ENCODE measurements at regions not wholly inside any gene's neighbourhood (a gene's known extent, or its start where the extent isn't known, plus 50 kb on each side); places are given as distances from the start of the nearest gene placed in this dataset.

DNA sequence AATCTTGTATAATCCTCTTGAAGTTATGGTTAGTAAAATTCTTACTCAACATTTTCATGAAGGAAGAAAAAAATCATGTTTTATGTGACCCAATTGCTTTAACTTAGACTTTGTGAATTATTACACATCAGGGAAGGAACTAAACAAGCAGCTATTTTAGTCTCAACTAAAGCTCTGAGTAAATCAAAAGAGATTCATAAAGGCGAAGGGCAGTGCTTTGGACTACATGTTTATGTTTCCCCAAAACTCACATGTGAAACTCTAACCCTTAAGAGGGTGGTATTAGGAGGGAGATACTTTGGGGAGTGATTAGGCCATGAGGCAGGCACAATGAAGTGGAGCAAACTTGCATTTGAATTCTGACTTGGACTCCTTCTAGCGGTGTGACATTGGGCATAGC is 283.7 kb upstream of the POU3F3 start:
- ChIA-PET CTCF (no interaction called here), POLR2A (no interaction called here)

DNA sequence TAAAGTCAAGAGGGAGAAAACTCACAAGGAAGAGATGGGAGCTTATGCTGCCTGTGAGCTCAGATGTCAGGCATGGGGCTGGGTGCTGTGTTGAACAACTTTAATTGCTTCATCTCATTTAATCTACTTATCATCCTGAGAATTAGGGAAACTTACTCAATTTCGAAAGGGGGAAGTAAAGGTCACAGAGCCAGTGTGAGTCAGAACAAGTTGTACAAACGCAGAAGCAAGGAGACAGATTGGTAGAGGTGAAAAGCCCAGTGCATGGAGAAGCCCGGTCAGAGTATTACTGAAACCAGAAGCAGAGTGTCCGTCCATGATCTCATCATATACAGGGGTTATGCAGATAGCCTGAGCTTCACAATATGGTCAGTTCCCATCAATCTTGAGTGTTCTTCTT is 281.1 kb upstream of the POU3F3 start:
- POLR2A ChIA-PET, result no interaction called here
- CTCF ChIA-PET, result no interaction called here

DNA sequence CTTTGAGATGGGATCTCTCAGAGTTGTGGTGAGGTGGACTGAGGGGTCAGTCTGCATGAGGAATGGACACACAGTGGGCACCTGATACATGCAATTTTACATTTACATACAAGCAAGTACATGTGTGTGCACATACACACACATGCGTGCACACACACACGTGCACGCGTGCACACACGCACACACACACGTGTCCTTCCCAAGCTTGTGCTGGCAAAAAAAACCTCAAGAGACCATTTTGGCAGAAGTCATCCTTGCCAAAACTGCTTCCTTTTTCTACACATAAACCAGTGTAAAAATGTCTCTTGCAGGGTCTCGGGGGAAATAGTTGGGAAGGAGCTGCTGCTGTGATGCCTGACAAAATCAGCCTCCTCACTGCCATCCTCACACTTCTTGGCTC is 279.5 kb upstream of the POU3F3 start:
- POLR2A ChIA-PET, result no interaction called here

GRCh38 chr2:104577143-104577542 is 276.8 kb upstream of the POU3F3 start:
- POLR2A ChIA-PET, result no interaction called here
- CTCF ChIA-PET, result no interaction called here

More for the DNA sequence above, 279.5 kb upstream of the POU3F3 start:
- CTCF ChIA-PET, result no interaction called here

- CTCF ChIA-PET, result no interaction called here
- POLR2A ChIA-PET, result no interaction called here
Observed at GRCh38 chr2:104582471-104582870, 271.4 kb upstream of the POU3F3 start.

- POLR2A ChIA-PET, result no interaction called here
- CTCF ChIA-PET, result no interaction called here
Observed at GRCh38 chr2:104583811-104584210, 270.1 kb upstream of the POU3F3 start.

DNA sequence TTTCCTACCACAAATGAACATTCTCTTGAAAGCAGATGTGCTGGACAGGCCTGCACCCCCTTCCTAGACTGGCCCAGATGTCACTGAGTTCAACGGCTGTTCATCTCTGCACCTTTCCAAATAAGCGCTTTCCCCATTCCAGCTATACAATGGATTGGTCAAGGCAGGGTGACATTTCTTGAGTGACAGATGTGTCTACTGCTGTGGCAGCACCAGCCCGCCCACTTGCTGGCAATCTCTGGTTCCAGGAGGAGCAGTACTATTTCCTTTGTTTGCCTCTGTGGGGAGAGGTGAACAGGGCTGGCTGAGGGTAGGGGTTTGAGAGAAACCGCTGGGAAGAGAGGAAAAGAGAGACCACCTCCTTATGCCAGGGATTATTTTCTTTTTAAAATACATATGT is 269.5 kb upstream of the POU3F3 start:
- CTCF ChIA-PET, result no interaction called here
- POLR2A ChIA-PET, result no interaction called here

DNA sequence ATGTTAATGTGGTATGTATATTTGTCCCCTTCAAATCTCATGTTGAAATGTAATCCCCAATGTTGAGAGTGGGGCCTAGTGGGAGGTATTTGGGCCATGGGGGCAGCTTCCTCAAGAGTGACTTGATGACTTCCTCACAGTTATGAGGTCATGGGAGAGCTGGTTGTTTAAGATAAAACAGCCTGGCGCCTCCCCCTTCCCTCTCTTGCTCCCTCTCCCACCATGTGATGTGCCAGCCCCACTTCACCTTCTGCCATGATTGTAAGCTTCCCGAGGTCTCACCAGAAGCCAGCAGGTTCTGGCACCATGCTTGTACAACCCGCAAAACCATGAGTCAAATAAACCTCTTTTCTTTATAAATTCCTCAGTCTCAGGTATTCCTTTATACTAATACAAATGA is 258.3 kb upstream of the POU3F3 start:
- ChIA-PET POLR2A (no interaction called here), CTCF (no interaction called here)

GRCh38 chr2:104597942-104598341 is 256.0 kb upstream of the POU3F3 start:
- POLR2A ChIA-PET, result no interaction called here
- CTCF ChIA-PET, result no interaction called here

DNA sequence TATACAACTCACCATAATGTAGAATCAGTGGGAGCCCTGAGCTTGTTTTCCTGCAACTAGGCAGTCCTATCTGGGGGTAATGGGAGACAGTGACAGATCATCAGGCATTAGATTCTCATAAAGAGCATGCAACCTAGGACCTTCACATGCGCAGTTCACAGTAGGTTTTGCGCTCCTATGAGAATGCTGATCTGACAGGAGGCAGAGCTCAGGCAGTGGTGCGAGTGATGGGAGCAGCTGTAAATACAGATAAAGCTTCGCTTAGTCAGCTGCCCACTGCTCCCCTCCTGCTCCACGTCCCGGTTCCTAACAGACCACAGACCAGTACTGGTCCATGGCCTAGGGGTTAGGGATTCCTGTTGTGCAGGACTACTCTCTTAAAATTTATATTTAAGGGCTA is 255.3 kb upstream of the POU3F3 start:
- ChIA-PET CTCF (no interaction called here), POLR2A (no interaction called here)

DNA sequence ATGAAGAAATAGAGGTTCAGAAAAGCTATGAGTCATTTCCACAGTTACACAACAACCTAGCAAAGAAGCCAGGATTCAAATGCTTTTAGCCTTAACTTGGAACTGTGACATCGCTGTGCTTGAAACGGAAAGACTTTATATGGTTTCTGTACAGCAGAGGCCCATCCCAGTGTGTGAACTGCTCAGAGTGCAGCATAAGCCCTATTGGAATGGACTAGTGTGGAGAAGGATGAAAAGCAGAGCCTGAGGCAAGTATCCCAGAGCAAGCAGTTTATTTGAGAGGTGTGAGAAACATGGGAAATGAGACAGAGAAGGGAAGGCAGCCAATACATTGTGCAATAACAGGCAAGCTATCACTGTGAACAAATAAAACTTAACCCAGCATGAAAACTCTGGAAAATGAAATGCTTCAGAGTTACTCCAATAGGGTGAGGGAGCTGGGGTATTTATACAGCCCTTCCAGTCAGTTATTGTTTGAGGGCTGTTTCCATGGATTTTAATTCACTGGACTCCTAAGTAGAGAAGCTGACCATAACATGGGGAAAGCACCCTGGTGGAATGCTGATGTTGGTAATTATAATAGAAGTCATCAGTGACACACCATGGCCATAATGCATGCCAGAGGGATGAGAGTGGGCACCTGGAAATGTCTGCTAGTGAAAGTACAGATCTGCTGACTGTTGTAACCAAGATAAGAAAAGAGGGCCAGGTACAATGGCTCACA is 254.0 kb upstream of the POU3F3 start:
- ChIA-PET CTCF (no interaction called here), POLR2A (no interaction called here)

- CTCF ChIA-PET, result no interaction called here
Observed at GRCh38 chr2:104606056-104606455, 247.9 kb upstream of the POU3F3 start.

DNA sequence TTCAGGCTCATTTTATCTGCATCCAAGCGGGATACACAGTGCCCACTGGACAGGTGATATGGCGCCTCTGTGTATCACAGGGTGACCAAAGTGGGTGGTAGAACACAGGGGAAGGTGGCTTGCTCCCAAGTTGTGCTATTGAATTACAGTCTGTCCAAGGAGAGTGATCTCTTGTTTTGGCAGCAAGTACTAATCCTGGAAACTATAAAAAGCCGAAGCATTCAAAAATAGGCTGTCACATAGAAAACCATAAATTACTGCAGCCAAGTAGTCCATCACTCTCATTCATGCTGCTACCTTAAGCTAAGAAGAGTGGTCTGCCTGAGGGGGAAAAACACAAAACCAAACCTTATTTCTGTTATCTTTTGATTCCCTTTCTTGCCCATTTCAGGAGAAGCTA is 237.1 kb upstream of the POU3F3 start:
- POLR2A ChIA-PET, result no interaction called here
- CTCF ChIA-PET, result no interaction called here

More at GRCh38 chr2:104606056-104606455, 247.9 kb upstream of the POU3F3 start:
- POLR2A ChIA-PET, result no interaction called here

- CTCF ChIA-PET, result no interaction called here
- POLR2A ChIA-PET, result no interaction called here
Observed at GRCh38 chr2:104620801-104621200, 233.1 kb upstream of the POU3F3 start.

DNA sequence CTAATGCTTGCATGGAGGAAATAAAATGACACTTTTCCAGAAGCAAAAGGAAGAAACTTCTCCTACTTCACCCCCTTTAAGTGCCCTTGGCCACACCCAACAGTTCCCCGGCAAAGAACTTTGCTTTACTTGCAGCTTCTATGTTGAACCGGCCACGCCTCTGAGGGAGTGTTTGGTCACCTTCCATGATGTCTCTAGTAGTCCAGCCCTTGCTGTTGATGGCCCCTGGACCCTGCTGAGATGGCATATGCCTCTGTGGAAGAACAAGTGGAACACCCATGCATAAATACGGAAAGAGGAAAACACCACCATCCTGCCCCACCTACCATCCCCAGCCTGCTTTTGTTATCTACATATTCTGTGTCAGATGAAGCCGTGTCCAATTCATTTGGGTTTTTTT is 218.3 kb upstream of the POU3F3 start:
- CTCF ChIA-PET, result no interaction called here
- POLR2A ChIA-PET, result no interaction called here

- ChIA-PET POLR2A (no interaction called here), CTCF (no interaction called here)
Observed at GRCh38 chr2:104638190-104638858, 215.6 kb upstream of the POU3F3 start.

- POLR2A ChIA-PET, result no interaction called here
- CTCF ChIA-PET, result no interaction called here
Observed at GRCh38 chr2:104638859-104639202, 215.1 kb upstream of the POU3F3 start.

- ChIA-PET CTCF (no interaction called here), POLR2A (no interaction called here)
Observed at GRCh38 chr2:104641786-104642185, 212.1 kb upstream of the POU3F3 start.

DNA sequence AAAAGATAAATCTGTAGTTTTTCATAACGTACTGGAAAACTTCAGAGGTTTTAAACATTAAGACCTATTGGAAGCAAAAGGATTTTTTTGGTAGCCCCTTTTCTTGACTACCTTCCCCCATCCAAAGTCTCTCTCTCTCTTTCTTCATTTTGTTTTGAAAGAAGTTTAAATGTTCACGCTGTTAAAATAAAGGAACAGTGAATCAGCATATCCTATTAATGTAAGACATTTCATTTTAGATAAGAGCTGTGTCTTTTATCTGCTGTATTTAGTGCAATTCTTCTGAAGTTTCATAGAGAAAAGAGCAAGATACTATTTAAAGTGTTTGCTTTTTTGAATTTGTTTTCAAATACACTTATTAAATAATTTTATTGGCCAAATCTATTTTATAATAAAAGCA is 205.5 kb upstream of the POU3F3 start:
- ChIA-PET POLR2A (no interaction called here), CTCF (no interaction called here)

GRCh38 chr2:104649866-104650265 is 204.0 kb upstream of the POU3F3 start:
- POLR2A ChIA-PET, result no interaction called here
- CTCF ChIA-PET, result no interaction called here

DNA sequence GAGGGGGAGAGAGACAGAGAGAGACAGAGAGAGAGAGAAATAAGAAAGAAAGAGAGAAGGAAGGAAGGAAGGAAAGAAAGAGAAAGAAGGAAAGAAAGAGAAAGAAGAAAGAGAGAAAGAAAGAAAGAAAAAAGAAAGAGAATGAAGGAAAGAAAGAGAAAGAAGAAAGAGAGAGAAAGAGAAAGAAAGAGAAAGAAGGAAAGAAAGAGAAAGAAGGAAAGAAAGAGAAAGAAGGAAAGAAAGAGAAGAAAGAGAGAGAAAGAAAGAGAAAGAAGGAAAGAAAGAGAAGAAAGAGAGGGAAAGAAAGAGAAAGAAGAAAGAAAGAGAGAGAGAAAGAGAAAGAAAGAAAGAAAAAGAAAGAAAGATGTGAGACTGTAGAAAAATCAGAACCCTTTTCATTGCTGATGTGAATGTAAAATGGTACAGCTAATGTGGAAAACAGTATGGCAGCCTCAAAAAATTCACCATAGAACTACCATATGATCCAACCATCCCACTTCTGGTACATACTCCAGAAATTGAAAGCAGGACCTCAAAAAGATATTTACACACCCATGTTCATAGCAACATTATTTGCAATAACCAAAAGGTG is 203.4 kb upstream of the POU3F3 start:
- ChIA-PET CTCF (no interaction called here), POLR2A (no interaction called here)

DNA sequence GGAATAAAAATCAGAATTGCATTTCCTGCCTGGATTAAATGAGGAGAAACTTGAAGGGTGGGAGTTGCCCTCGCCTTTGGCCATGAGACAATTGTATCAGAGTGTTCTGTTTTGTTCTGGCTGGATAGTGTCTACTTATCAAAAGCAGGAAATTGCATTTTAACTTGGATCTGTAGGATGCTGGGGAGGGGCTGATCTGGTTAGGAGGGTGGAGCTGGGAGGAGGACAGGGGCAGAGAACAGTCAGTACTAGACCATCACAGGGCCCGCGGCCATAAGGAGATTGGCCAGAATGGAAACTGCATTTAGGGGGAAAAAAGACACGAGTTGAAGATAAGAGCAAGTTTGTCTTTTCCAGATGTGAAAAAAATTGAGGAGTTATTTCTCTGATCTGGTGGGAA is 199.1 kb upstream of the POU3F3 start:
- ChIA-PET CTCF (no interaction called here), POLR2A (no interaction called here)
